DMS153 (cell line): ENCODE measurements at regions not wholly inside any gene's neighbourhood (a gene's known extent, or its start where the extent isn't known, plus 50 kb on each side); places are given as distances from the start of the nearest gene placed in this dataset.
A peak's percentile ranks its signal among the peaks of the same experiment; 100 is the strongest.
"Not testable (repeated sequence)": the region's sequence is repeated elsewhere in the genome, so short reads cannot be mapped to it uniquely, and the experiment has no call there.

Experiments used
- DNase-seq: peaks from one replicate; lab custom pipeline; 2025; lab: John Stamatoyannopoulos, UW

DNA sequence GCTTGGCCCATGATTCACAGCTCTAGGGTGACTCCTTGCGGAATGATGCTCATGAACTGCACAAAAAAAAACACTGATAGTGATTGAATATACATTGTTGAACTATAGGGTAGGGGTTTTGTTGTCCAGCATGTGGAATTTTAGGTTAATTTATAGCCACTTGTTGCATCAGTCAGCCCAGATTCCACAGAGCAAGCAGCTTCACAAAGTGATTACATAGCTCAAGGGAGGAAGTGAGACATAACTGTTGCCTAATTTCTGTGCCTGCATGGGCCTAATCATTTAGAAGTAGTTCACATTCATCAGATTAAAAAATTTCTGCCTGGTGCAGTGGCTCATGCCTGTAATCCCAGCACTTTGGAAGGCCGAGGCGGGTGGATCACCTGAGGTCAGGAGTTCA, 142.2 kb upstream of the ZNF722 start:
- DNase-seq, result not testable (repeated sequence)

DNA sequence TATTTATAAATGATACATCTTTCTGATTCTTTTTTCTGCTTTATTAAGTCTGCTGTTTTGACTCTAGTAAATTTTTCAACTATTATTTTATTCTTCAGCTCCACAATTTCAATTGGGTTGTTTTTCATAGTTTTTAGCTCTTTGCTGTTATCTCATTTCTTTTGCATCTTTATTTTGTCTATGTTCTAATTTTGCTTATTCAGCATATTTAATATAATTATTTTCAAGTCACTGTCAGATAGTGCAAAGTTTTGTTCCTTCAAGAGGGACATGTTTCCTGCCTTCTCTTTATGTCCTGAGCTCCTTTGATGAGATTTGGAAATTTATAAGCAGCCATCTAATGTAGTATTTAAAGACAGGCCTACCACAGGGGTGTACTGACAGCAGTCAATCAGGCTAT, 131.5 kb upstream of the ZNF722 start:
- DNase-seq, result no peak

- DNase-seq, result not testable (repeated sequence)
These were observed 124.4 kb upstream of the ZNF722 start for GRCh38 chr7:63874242-63874641.

DNA sequence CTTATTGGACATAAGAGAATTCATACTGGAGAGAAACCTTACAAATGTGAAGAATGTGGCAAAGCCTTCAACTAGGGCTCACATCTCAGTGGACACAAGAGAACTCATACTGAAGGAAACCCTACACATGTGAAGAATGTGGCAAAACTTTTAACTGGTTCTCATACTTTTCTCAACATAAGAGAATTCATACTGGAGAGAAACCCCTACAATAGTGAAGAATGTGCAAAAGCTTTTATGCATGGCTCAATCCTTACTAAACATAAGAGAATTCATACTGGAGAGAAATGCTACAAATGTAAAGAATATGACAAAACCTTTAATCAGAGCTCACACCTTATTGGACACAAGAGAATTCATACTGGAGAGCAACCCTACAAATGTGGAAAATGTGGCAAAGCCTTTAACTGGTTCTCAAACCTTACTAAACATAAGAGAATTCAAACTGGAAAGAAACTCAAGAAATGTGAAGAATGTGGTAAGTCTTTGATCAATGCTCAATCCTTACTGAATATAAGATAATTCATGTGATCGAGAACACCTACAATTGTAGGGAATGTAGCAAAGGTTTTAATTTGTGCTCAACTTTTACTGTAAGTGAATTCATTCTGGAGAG, 121.8 kb upstream of the ZNF722 start:
- DNase-seq, result no peak

GRCh38 chr7:63887031-63887430, 111.6 kb upstream of the ZNF722 start:
- no peak for DNase-seq

- DNase-seq, result peak; percentile 39
These were observed 98.8 kb upstream of the ZNF722 start for GRCh38 chr7:63899691-63900393.

- peak; percentile 90 for DNase-seq
These were observed 98.0 kb upstream of the ZNF722 start for GRCh38 chr7:63900394-63901203.

- not testable (repeated sequence) for DNase-seq
These were observed 97.5 kb upstream of the ZNF722 start for GRCh38 chr7:63901204-63901506.

DNA sequence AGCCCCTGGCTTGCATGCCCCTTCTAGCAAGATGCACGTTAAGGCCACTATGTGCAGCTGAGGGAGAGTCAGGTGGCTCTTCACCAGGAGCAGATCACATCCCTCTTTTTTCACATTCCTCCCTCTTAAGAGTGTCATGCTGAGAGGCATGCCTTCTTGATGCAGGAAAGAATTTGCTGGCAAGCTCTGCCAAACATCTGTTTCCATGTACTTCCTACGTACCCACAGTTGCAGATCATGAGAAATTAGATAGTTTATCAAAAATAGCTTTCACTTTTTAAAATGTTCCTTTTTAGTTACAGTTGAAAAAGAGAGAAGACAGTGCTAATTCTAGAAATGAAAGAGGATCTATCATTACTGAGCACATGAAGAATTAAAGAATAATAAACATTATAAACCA, 79.7 kb upstream of the ZNF722 start:
- DNase-seq, result no peak

- DNase-seq, result no peak
These were observed 73.4 kb upstream of the ZNF722 start for GRCh38 chr7:63925262-63925625.

GRCh38 chr7:63925626-63926460, 72.8 kb upstream of the ZNF722 start:
- peak; percentile 58 for DNase-seq

DNA sequence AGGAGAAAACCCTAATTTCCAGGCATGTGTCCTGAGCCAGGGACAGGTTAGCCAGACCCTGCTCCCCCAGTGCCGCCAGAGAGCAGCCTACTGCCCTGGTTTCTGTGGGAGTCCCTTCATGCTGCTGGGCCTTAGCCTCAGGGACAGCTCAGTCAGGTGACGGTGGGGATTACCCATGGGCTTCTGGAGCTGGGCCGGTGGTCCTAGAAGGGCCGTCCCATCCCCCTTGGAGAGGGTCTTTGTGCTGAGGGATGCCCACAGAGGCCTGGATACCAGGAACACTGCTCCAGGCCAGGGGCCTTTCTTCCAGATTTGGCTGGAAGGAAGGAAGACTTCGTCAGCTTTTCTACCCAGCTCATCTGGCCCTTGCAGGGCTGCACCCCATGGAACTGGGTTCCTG, 71.4 kb upstream of the ZNF722 start:
- DNase-seq, result no peak

DNA sequence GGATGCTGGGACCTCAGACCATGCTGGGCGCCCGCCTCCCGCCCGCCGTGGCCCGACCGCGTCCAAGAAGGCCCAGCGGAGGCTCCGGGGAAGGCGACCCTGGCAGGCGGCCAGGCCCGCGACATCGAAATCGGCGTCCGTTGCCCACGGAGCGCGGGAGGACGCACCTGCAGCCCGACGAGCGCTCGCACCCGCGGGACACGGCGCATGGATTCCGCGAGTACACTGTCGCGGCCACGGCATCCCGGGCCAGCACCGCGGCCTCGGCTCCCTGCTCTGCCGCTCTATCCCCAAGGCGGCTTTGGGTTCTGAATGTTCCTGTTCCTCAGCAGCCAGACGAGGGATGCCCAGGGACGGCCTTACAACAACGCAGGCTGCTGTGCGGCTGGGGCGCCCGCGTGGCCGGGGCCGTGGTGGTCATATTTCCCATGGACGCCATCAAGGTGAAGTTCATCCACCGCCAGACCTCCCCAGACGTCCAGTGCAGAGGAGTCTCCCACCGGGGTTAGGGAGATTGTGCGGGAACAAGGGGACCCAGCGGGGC, 67.5 kb upstream of the ZNF722 start:
- DNase-seq, result no peak

DNA sequence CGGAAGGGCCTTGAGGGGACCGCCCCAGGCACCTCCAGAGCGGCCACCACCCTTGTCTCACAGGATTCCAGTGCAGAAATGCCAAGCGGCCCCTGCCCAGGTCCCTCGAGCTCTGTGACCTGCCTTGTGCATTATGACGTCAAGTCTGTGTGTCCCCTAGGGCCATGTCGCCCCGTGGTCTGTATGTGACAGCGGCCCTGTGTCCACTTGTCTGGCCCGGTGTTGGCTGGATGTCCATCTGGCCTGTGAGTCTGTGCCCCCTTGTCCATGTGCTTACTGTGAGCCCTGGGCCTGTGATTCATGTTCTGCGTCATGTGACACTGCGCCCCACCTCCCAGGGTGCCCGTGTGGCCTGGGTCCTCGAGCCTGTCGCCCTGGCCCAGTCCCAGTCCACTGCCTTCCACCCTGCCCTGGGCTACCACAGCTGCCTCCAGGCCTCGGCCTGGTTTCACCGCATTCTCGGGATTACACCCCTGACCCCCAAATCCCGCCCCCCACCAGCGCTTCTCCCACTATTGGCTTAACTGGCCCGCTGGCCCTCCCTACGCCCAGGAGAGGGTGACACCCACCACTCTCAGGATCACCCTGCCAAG, 66.6 kb upstream of the ZNF722 start:
- DNase-seq, result no peak
